ENCODE measurements at regions not wholly inside any gene's neighbourhood (a gene's known extent, or its start where the extent isn't known, plus 50 kb on each side); places are given as distances from the start of the nearest gene placed in this dataset.
"Not testable (repeated sequence)": the region's sequence is repeated elsewhere in the genome, so short reads cannot be mapped to it uniquely, and the experiment has no call there.

GRCh38 chr18:1149709-1150108 is 245.0 kb downstream of the ADCYAP1 start:
- TF ChIP-seq EZH2 (IDR thresholded peaks at IDR 0.05; ENCODE audit: insufficient read depth, poor library complexity, severe bottlenecking) (no peak), EZH2phosphoT487 (IDR thresholded peaks at IDR 0.05; ENCODE audit: insufficient read depth, low read depth) (no peak)
- no peaks in the 10 kb centered on the region for H3K36me3 ChIP-seq (ENCODE audit: low read depth)
- H3K4me3 ChIP-seq: no peak overlapping the region
- no peak overlapping the region for H2AFZ ChIP-seq
- 42 to 45% methylated on average over 4 of the region's 4 CpGs for WGBS, 2 experiments (ENCODE audit: low coverage in 1 of 2, low lambda C conversion rate in 2 of 2, missing lambda C conversion rate in 2 of 2)
- H3F3A ChIP-seq (ENCODE audit: insufficient read depth): no peaks in the 10 kb centered on the region
- in situ Hi-C loops (cut with MboI): no loop called here
- H3K9me2 ChIP-seq (ENCODE audit: insufficient read depth): no peaks in the 10 kb centered on the region
- no peaks in the 10 kb centered on the region for H3K79me2 ChIP-seq (ENCODE audit: insufficient read depth)
- H3K27ac ChIP-seq: no peak overlapping the region
- H3K9ac ChIP-seq: no peak overlapping the region
- no peak for DNase-seq
- H4K20me1 ChIP-seq (ENCODE audit: insufficient read depth): no peaks in the 10 kb centered on the region
- no peak overlapping the region for H3K4me2 ChIP-seq (ENCODE audit: unreplicated experiment)
- H3K27me3 ChIP-seq (replicated peaks; ENCODE audit: insufficient read depth): no peaks in the 10 kb centered on the region
- H3K9me3 ChIP-seq (ENCODE audit: low read depth): no peaks in the 10 kb centered on the region
- no peaks in the 10 kb centered on the region for H3K4me1 ChIP-seq (ENCODE audit: insufficient read depth)

- no peaks in the 10 kb centered on the region for H3K9me2 ChIP-seq (ENCODE audit: insufficient read depth)
- no peak for DNase-seq
- no peaks in the 10 kb centered on the region for H3K4me1 ChIP-seq (ENCODE audit: insufficient read depth)
- TF ChIP-seq EZH2 (IDR thresholded peaks at IDR 0.05; ENCODE audit: insufficient read depth, poor library complexity, severe bottlenecking) (no peak), EZH2phosphoT487 (IDR thresholded peaks at IDR 0.05; ENCODE audit: insufficient read depth, low read depth) (no peak)
- no peak overlapping the region for H3K9ac ChIP-seq
- no peaks in the 10 kb centered on the region for H3K36me3 ChIP-seq (ENCODE audit: low read depth)
- no peaks in the 10 kb centered on the region for H3K27me3 ChIP-seq (replicated peaks; ENCODE audit: insufficient read depth)
- no peaks in the 10 kb centered on the region for H3K79me2 ChIP-seq (ENCODE audit: insufficient read depth)
- no peak overlapping the region for H3K4me2 ChIP-seq (ENCODE audit: unreplicated experiment)
- in situ Hi-C loops (cut with MboI): no loop called here
- no peak overlapping the region for H3K27ac ChIP-seq
- no peak overlapping the region for H3K4me3 ChIP-seq
- no peaks in the 10 kb centered on the region for H3F3A ChIP-seq (ENCODE audit: insufficient read depth)
- no peaks in the 10 kb centered on the region for H3K9me3 ChIP-seq (ENCODE audit: low read depth)
- H4K20me1 ChIP-seq (ENCODE audit: insufficient read depth): no peaks in the 10 kb centered on the region
- WGBS, 2 experiments (ENCODE audit: low coverage in 1 of 2, low lambda C conversion rate in 2 of 2, missing lambda C conversion rate in 2 of 2): 14 to 19% methylated on average over 2 of the region's 2 CpGs
- no peak overlapping the region for H2AFZ ChIP-seq
Observed at GRCh38 chr18:1150344-1150743, 245.7 kb downstream of the ADCYAP1 start.

- H3K9ac ChIP-seq; H2AFZ ChIP-seq; H3K9me3 ChIP-seq (ENCODE audit: low read depth); H3F3A ChIP-seq (ENCODE audit: insufficient read depth); DNase-seq; H3K27ac ChIP-seq; H3K79me2 ChIP-seq (ENCODE audit: insufficient read depth); H3K4me3 ChIP-seq; in situ Hi-C loops (cut with MboI); H3K4me1 ChIP-seq (ENCODE audit: insufficient read depth); H3K9me2 ChIP-seq (ENCODE audit: insufficient read depth); H3K27me3 ChIP-seq (replicated peaks; ENCODE audit: insufficient read depth); H3K36me3 ChIP-seq (ENCODE audit: low read depth); H4K20me1 ChIP-seq (ENCODE audit: insufficient read depth); H3K4me2 ChIP-seq (ENCODE audit: unreplicated experiment): not testable (repeated sequence)
- WGBS, 2 experiments (ENCODE audit: low coverage in 1 of 2, low lambda C conversion rate in 2 of 2, missing lambda C conversion rate in 2 of 2): 3 to 5% methylated on average over 2 of the region's 2 CpGs
Observed at GRCh38 chr18:1152958-1153357, 248.3 kb downstream of the ADCYAP1 start.

GRCh38 chr18:1173593-1173992 is 268.9 kb downstream of the ADCYAP1 start:
- H3K9me3 ChIP-seq (ENCODE audit: low read depth): no peaks in the 10 kb centered on the region
- WGBS, 2 experiments (ENCODE audit: low coverage in 1 of 2, low lambda C conversion rate in 2 of 2, missing lambda C conversion rate in 2 of 2): 13 to 27% methylated on average over 4 of the region's 4 CpGs
- H3K27ac ChIP-seq: no peak overlapping the region
- H4K20me1 ChIP-seq (ENCODE audit: insufficient read depth): no peaks in the 10 kb centered on the region
- H3K36me3 ChIP-seq (ENCODE audit: low read depth): no peaks in the 10 kb centered on the region
- no peaks in the 10 kb centered on the region for H3K79me2 ChIP-seq (ENCODE audit: insufficient read depth)
- H3K9ac ChIP-seq: no peak overlapping the region
- no peak overlapping the region for H3K4me2 ChIP-seq (ENCODE audit: unreplicated experiment)
- no peak overlapping the region for H3K4me3 ChIP-seq
- H2AFZ ChIP-seq: no peak overlapping the region
- TF ChIP-seq EZH2phosphoT487 (IDR thresholded peaks at IDR 0.05; ENCODE audit: insufficient read depth, low read depth): no peak
- no peak for TF ChIP-seq EZH2 (IDR thresholded peaks at IDR 0.05; ENCODE audit: insufficient read depth, poor library complexity, severe bottlenecking)
- DNase-seq: no peak
- in situ Hi-C loops (cut with MboI): no loop called here
- H3K9me2 ChIP-seq (ENCODE audit: insufficient read depth): no peaks in the 10 kb centered on the region
- no peaks in the 10 kb centered on the region for H3K4me1 ChIP-seq (ENCODE audit: insufficient read depth)
- H3K27me3 ChIP-seq (replicated peaks; ENCODE audit: insufficient read depth): no peaks in the 10 kb centered on the region
- no peaks in the 10 kb centered on the region for H3F3A ChIP-seq (ENCODE audit: insufficient read depth)

GRCh38 chr18:1177232-1177631 is 272.6 kb downstream of the ADCYAP1 start:
- Histone ChIP-seq H3K27me3 (replicated peaks; ENCODE audit: insufficient read depth) (no peaks in the 10 kb centered on the region), H3F3A (ENCODE audit: insufficient read depth) (no peaks in the 10 kb centered on the region), H3K36me3 (ENCODE audit: low read depth) (no peaks in the 10 kb centered on the region), H4K20me1 (ENCODE audit: insufficient read depth) (no peaks in the 10 kb centered on the region), H3K9me2 (ENCODE audit: insufficient read depth) (no peaks in the 10 kb centered on the region), H3K4me1 (ENCODE audit: insufficient read depth) (no peaks in the 10 kb centered on the region), H2AFZ (no peak overlapping the region), H3K27ac (no peak overlapping the region), H3K79me2 (ENCODE audit: insufficient read depth) (no peaks in the 10 kb centered on the region), H3K9ac (no peak overlapping the region), H3K9me3 (ENCODE audit: low read depth) (no peaks in the 10 kb centered on the region), H3K4me3 (no peak overlapping the region), H3K4me2 (ENCODE audit: unreplicated experiment) (no peak overlapping the region)
- TF ChIP-seq EZH2phosphoT487 (IDR thresholded peaks at IDR 0.05; ENCODE audit: insufficient read depth, low read depth): no peak
- no peak for TF ChIP-seq EZH2 (IDR thresholded peaks at IDR 0.05; ENCODE audit: insufficient read depth, poor library complexity, severe bottlenecking)
- DNase-seq: no peak
- in situ Hi-C loops (cut with MboI): no loop called here
